Neural crest cell (in vitro differentiated cells): ENCODE measurements at regions not wholly inside any gene's neighbourhood (a gene's known extent, or its start where the extent isn't known, plus 50 kb on each side); places are given as distances from the start of the nearest gene placed in this dataset.
A peak's percentile ranks its signal among the peaks of the same experiment; 100 is the strongest.

ENCODE experiments used
- DNase-seq: peaks from one replicate; pipeline ENCODE4 v3.0.0; 2021; ENCODE audit warnings: low read depth, mixed read lengths, low spot score
- H3K27ac Mint-ChIP-seq: one replicate; pipeline ENCODE4 v1.8.0; 2021; ENCODE audit warnings: mild to moderate bottlenecking, mixed read lengths; ENCODE audit not compliant: unreplicated experiment
- H3K27me3 Mint-ChIP-seq: 2 replicates; pipeline ENCODE4 v1.8.0; 2021; ENCODE audit warnings: low read depth, mild to moderate bottlenecking, mixed read lengths
- H3K36me3 Mint-ChIP-seq: 2 replicates; pipeline ENCODE4 v1.8.0; 2021; ENCODE audit warnings: low read depth, mild to moderate bottlenecking, mixed read lengths
- H3K4me1 Mint-ChIP-seq: 2 replicates; pipeline ENCODE4 v1.8.0; 2021; ENCODE audit warnings: mixed read lengths
- H3K4me3 Mint-ChIP-seq: one replicate; pipeline ENCODE4 v1.8.0; 2021; ENCODE audit warnings: mild to moderate bottlenecking, mixed read lengths
- H3K9me3 Mint-ChIP-seq: 2 replicates; pipeline ENCODE4 v1.8.0; 2021; ENCODE audit warnings: mixed read lengths
- CTCF ChIP-seq: fragments of 200-600 bp; sonication (generic); conservative IDR thresholded peaks from 2 replicates; pipeline ENCODE4 v1.5.0; 2021; ENCODE audit warnings: antibody characterized with exemption, mild to moderate bottlenecking

- no peak overlapping the region for H3K4me3 Mint-ChIP-seq
- H3K9me3 Mint-ChIP-seq, result peaks cover 8% of the 10 kb centered on the region
- H3K27ac Mint-ChIP-seq, result no peak overlapping the region
- TF ChIP-seq CTCF, result no peak
- no peaks in the 10 kb centered on the region for H3K36me3 Mint-ChIP-seq
- no peaks in the 10 kb centered on the region for H3K27me3 Mint-ChIP-seq
- peaks cover 34% of the 10 kb centered on the region for H3K4me1 Mint-ChIP-seq
- no peak for DNase-seq
Observed at GRCh38 chr7:3246127-3246526, 54.9 kb upstream of the SDK1 start.

GRCh38 chr7:3246651-3247050 lies 54.4 kb upstream of the SDK1 start:
- H3K9me3 Mint-ChIP-seq, result peaks cover 8% of the 10 kb centered on the region
- TF ChIP-seq CTCF, result no peak

DNA sequence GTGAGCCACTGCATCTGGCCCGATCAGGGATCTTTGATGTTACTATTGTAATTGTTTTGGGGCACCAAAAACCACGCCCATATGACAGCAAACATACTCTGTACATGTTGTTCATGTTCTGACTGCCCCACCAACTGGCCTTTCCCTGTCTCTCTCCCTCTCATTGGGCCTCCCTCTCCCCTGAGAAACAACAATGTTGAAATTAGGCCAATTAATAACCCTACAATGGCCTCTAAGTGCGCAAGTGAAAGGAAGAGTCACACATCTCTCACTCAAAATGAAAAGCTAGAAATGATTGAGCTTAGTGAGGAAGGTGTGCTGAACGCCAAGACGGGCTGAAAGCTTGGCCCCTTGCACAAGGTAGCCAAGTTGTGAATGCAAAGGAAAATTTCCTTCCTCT lies 50.3 kb upstream of the SDK1 start:
- H3K36me3 Mint-ChIP-seq, result no peaks in the 10 kb centered on the region
- no peak for DNase-seq
- peaks cover 12% of the 10 kb centered on the region for H3K4me1 Mint-ChIP-seq
- H3K27ac Mint-ChIP-seq, result peak overlapping the region; percentile 81
- no peak for TF ChIP-seq CTCF
- H3K9me3 Mint-ChIP-seq, result peaks cover 11% of the 10 kb centered on the region
- H3K4me3 Mint-ChIP-seq, result no peak overlapping the region
- H3K27me3 Mint-ChIP-seq, result no peaks in the 10 kb centered on the region

More at GRCh38 chr7:3246651-3247050, 54.4 kb upstream of the SDK1 start:
- no peak overlapping the region for H3K4me3 Mint-ChIP-seq
- H3K4me1 Mint-ChIP-seq, result peaks cover 34% of the 10 kb centered on the region
- no peaks in the 10 kb centered on the region for H3K36me3 Mint-ChIP-seq
- H3K27ac Mint-ChIP-seq, result no peak overlapping the region
- no peak for DNase-seq
- no peaks in the 10 kb centered on the region for H3K27me3 Mint-ChIP-seq
